Keratinocyte (primary cell): ENCODE measurements at regions not wholly inside any gene's neighbourhood (a gene's known extent, or its start where the extent isn't known, plus 50 kb on each side); places are given as distances from the start of the nearest gene placed in this dataset.

Experiments used
- DNase-seq: peaks from one replicate; pipeline ENCODE4 v3.0.0-alpha.2; 2011; ENCODE audit warnings: low read depth, missing footprints, low spot score
- FAIRE-seq: peaks from 2 replicates; lab custom pipeline; 2011; peaks lifted over from hg19 to GRCh38; lab: Jason Lieb, UNC
- H2AFZ ChIP-seq: 2 replicates; pipeline ENCODE4 v1.6.0; 2012; ENCODE audit warnings: low read length, control low read depth, inconsistent platforms; ENCODE audit not compliant: control insufficient read depth
- H3K27ac ChIP-seq: 2 replicates; pipeline ENCODE4 v1.5.1; 2011; ENCODE audit warnings: low read length; ENCODE audit not compliant: control insufficient read depth, insufficient read depth
- H3K27me3 ChIP-seq: 3 replicates; pipeline ENCODE4 v1.6.0; 2011; ENCODE audit warnings: low read length; ENCODE audit not compliant: control insufficient read depth, insufficient read depth; ENCODE audit errors: extremely low read depth
- H3K36me3 ChIP-seq, 2 experiments: 2 replicates in 1 of 2; 3 replicates in 1 of 2; pipeline ENCODE4 v1.5.1; 2011; ENCODE audit warnings: low read length in 2 of 2, mild to moderate bottlenecking in 1 of 2; ENCODE audit not compliant: control insufficient read depth in 2 of 2, insufficient read depth in 2 of 2; ENCODE audit errors: extremely low read depth in 1 of 2
- H3K4me1 ChIP-seq: 3 replicates; pipeline ENCODE4 v1.5.1; 2011; ENCODE audit warnings: low read length; ENCODE audit not compliant: control insufficient read depth, insufficient read depth; ENCODE audit errors: extremely low read depth
- H3K4me2 ChIP-seq: 3 replicates; pipeline ENCODE4 v1.6.0; 2011; ENCODE audit warnings: low read depth, low read length; ENCODE audit not compliant: control insufficient read depth, insufficient read depth; ENCODE audit errors: extremely low read depth
- H3K4me3 ChIP-seq, 3 experiments: fragments of 200-600 bp in 1 of 3; sonication (generic) in 1 of 3; 2 replicates in 2 of 3; 3 replicates in 1 of 3; pipeline ENCODE4 v1.5.1; 2011 to 2016; ENCODE audit warnings: low read length in 3 of 3, mild to moderate bottlenecking in 3 of 3, control low read depth in 2 of 3, inconsistent platforms in 1 of 3, low read depth in 1 of 3, mixed read lengths in 1 of 3, mixed run types in 1 of 3, moderate library complexity in 1 of 3; ENCODE audit not compliant: control insufficient read depth in 2 of 3, insufficient read depth in 2 of 3; ENCODE audit errors: extremely low read depth in 1 of 3
- H3K79me2 ChIP-seq: 2 replicates; pipeline ENCODE4 v1.6.0; 2012; ENCODE audit warnings: low read length; ENCODE audit not compliant: control insufficient read depth, insufficient read depth
- H3K9ac ChIP-seq: 3 replicates; pipeline ENCODE4 v1.6.0; 2011; ENCODE audit warnings: low read length; ENCODE audit not compliant: control insufficient read depth, insufficient read depth; ENCODE audit errors: extremely low read depth
- H3K9me1 ChIP-seq: 3 replicates; pipeline ENCODE4 v1.6.0; 2011; ENCODE audit warnings: low read length; ENCODE audit not compliant: control insufficient read depth, insufficient read depth; ENCODE audit errors: extremely low read depth
- H3K9me3 ChIP-seq: 2 replicates; pipeline ENCODE4 v1.5.1; 2012; ENCODE audit warnings: low read depth, low read length; ENCODE audit not compliant: control insufficient read depth
- H4K20me1 ChIP-seq: 3 replicates; pipeline ENCODE4 v1.6.0; 2011; ENCODE audit warnings: low read length; ENCODE audit not compliant: control insufficient read depth, insufficient read depth; ENCODE audit errors: extremely low read depth
- CTCF ChIP-seq, 3 experiments: IDR thresholded peaks in 1 of 3; conservative IDR thresholded peaks in 1 of 3; optimal IDR thresholded peaks in 1 of 3; 2 replicates in 2 of 3; 3 replicates in 1 of 3; pipeline versions ENCODE3 to v1.5.1; 2011; ENCODE audit warnings: low read length in 3 of 3, mild to moderate bottlenecking in 3 of 3, moderate library complexity in 2 of 3, control low read depth in 1 of 3, inconsistent platforms in 1 of 3; ENCODE audit not compliant: insufficient read depth in 2 of 3; ENCODE audit errors: extremely low read depth in 1 of 3
- EZH2 ChIP-seq: IDR thresholded peaks from one replicate; pipeline ENCODE4 v1.6.1; 2012; ENCODE audit warnings: inconsistent platforms, mild to moderate bottlenecking, low read length, moderate library complexity
- dilution Hi-C: fragments of 300-500 bp; cut with MboI; formaldehyde crosslinking; loops from one replicate; pipeline ENCODE4 v1.7.0; 2020; ENCODE audit warnings: low sequenced_read_pairs; ENCODE audit not compliant: extremely low pct_ligation_motif_present

- dilution Hi-C loops = no loop called here
- no peak for FAIRE-seq
- H3K4me3 ChIP-seq = no peak overlapping the region
- no peaks in the 10 kb centered on the region for H4K20me1 ChIP-seq
- H3K4me2 ChIP-seq = no peak overlapping the region
- TF ChIP-seq CTCF (optimal IDR thresholded peaks at IDR 0.05 in 1 of 3, IDR thresholded peaks at IDR 0.05 in 1 of 3, conservative IDR thresholded peaks at IDR 0.05 in 1 of 3; ENCODE audit: extremely low read depth in 1 of 3, insufficient read depth in 2 of 3, low read length in 3 of 3) (no peak), EZH2 (no peak)
- no peak for DNase-seq
- no peaks in the 10 kb centered on the region for H3K9me1 ChIP-seq
- H3K27ac ChIP-seq = no peak overlapping the region
- H2AFZ ChIP-seq = no peak overlapping the region
- no peak overlapping the region for H3K9ac ChIP-seq
- H3K27me3 ChIP-seq = no peaks in the 10 kb centered on the region
- no peaks in the 10 kb centered on the region for H3K4me1 ChIP-seq
- no peaks in the 10 kb centered on the region for H3K79me2 ChIP-seq
- H3K9me3 ChIP-seq = no peaks in the 10 kb centered on the region
- no peaks in the 10 kb centered on the region for H3K36me3 ChIP-seq
Observed at GRCh38 chr3:66661628-66662027, 160.8 kb upstream of the LRIG1 start.

GRCh38 chr3:66662894-66663293 is 162.1 kb upstream of the LRIG1 start:
- Histone ChIP-seq H3K9me3 (no peaks in the 10 kb centered on the region), H2AFZ (no peak overlapping the region), H3K9me1 (no peaks in the 10 kb centered on the region), H3K4me1 (no peaks in the 10 kb centered on the region), H3K36me3 (no peaks in the 10 kb centered on the region), H3K4me2 (no peak overlapping the region), H3K9ac (no peak overlapping the region), H3K27ac (no peak overlapping the region), H4K20me1 (no peaks in the 10 kb centered on the region), H3K79me2 (no peaks in the 10 kb centered on the region), H3K27me3 (no peaks in the 10 kb centered on the region), H3K4me3 (no peak overlapping the region)
- FAIRE-seq = no peak
- dilution Hi-C loops = no loop called here
- no peak for DNase-seq
- TF ChIP-seq CTCF (optimal IDR thresholded peaks at IDR 0.05 in 1 of 3, IDR thresholded peaks at IDR 0.05 in 1 of 3, conservative IDR thresholded peaks at IDR 0.05 in 1 of 3; ENCODE audit: extremely low read depth in 1 of 3, insufficient read depth in 2 of 3, low read length in 3 of 3) (no peak), EZH2 (no peak)
